ENCODE measurements at regions not wholly inside any gene's neighbourhood (a gene's known extent, or its start where the extent isn't known, plus 50 kb on each side); places are given as distances from the start of the nearest gene placed in this dataset.

- TF ChIP-seq, protein P1, sequence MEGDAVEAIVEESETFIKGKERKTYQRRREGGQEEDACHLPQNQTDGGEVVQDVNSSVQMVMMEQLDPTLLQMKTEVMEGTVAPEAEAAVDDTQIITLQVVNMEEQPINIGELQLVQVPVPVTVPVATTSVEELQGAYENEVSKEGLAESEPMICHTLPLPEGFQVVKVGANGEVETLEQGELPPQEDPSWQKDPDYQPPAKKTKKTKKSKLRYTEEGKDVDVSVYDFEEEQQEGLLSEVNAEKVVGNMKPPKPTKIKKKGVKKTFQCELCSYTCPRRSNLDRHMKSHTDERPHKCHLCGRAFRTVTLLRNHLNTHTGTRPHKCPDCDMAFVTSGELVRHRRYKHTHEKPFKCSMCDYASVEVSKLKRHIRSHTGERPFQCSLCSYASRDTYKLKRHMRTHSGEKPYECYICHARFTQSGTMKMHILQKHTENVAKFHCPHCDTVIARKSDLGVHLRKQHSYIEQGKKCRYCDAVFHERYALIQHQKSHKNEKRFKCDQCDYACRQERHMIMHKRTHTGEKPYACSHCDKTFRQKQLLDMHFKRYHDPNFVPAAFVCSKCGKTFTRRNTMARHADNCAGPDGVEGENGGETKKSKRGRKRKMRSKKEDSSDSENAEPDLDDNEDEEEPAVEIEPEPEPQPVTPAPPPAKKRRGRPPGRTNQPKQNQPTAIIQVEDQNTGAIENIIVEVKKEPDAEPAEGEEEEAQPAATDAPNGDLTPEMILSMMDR (IDR thresholded peaks at IDR 0.05) = no peak
- no peak for TF ChIP-seq POLR2AphosphoS5 (IDR thresholded peaks at IDR 0.05)
Measured at GRCh38 chr1:163661391-163661790, 339.6 kb downstream of the NUF2 start.
